ENCODE measurements at regions not wholly inside any gene's neighbourhood (a gene's known extent, or its start where the extent isn't known, plus 50 kb on each side); places are given as distances from the start of the nearest gene placed in this dataset.

DNA sequence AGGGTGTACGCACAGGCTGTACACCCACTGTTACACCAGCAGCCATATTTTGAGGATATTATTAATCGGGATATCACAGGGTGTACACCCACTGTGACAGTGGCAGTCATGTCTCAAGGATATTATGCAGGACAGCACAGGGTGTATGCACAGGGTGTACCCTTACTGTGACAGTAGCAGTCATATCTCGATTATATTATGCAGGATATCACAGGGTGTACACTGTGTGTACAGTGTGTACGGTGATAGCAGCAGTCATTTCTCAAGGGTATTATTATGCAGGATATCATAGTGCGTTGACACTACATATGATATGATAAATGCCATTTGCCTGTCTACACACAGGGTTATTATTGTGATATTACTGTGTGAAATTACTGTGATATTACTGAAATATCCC, 80.5 kb upstream of the SLC25A48 start:
- TF ChIP-seq CTCF (IDR thresholded peaks at IDR 0.05 in 8 of 11, conservative IDR thresholded peaks at IDR 0.05 in 3 of 11) (no peak), POLR2A (IDR thresholded peaks at IDR 0.05) (no peak)
